GM12891 (cell line): ENCODE measurements at regions not wholly inside any gene's neighbourhood (a gene's known extent, or its start where the extent isn't known, plus 50 kb on each side); places are given as distances from the start of the nearest gene placed in this dataset.

Experiments
- DNase-seq: peaks from one replicate; pipeline ENCODE4 v3.0.0; 2011; ENCODE audit warnings: low spot score; ENCODE audit not compliant: insufficient read length
- FAIRE-seq: peaks from 2 replicates; lab custom pipeline; 2011; peaks lifted over from hg19 to GRCh38; lab: Jason Lieb, UNC
- PAX5 ChIP-seq: IDR thresholded peaks from 2 replicates; pipeline ENCODE4 v1.6.1; 2011; ENCODE audit warnings: low read length, moderate library complexity, mild to moderate bottlenecking; ENCODE audit not compliant: insufficient read depth, severe bottlenecking
- POLR2A ChIP-seq: IDR thresholded peaks from 2 replicates; pipeline ENCODE4 v1.6.1; 2011; ENCODE audit warnings: low read depth, low read length, control low read depth
- POLR2AphosphoS5 ChIP-seq: IDR thresholded peaks from 2 replicates; pipeline ENCODE4 v1.6.1; 2011; ENCODE audit warnings: low read depth, low read length, control low read depth
- POU2F2 ChIP-seq: IDR thresholded peaks from 2 replicates; pipeline ENCODE4 v1.6.1; 2011; ENCODE audit warnings: low read depth, mild to moderate bottlenecking, control low read depth, low read length, moderate library complexity
- SPI1 ChIP-seq: IDR thresholded peaks from 2 replicates; pipeline ENCODE4 v1.6.1; 2011; ENCODE audit warnings: low read depth, low read length, control low read depth
- TAF1 ChIP-seq: IDR thresholded peaks from 2 replicates; pipeline ENCODE4 v1.6.1; 2011; ENCODE audit warnings: low read depth, low read length, control low read depth

- DNase-seq (no peak), FAIRE-seq (peak; percentile 97)
- TF ChIP-seq SPI1, result peak; percentile 96
- TF ChIP-seq POU2F2, result peak; percentile 49; the same call in 1 of the 2 replicates
- TF ChIP-seq POLR2A, result no peak
- peak; percentile 22; the same call in 1 of the 2 replicates for TF ChIP-seq POLR2AphosphoS5
Observed at GRCh38 chrX:109270580-109271484, 211.1 kb downstream of the GUCY2F start.

GRCh38 chrX:109268340-109268739 lies 213.5 kb downstream of the GUCY2F start:
- no peak for TF ChIP-seq TAF1
- TF ChIP-seq POLR2A, result no peak
- no peak for TF ChIP-seq SPI1
- TF ChIP-seq POU2F2, result no peak
- TF ChIP-seq PAX5, result no peak
- TF ChIP-seq POLR2AphosphoS5, result no peak
- DNase-seq, result no peak
- no peak for FAIRE-seq

GRCh38 chrX:109266034-109266433 lies 215.9 kb downstream of the GUCY2F start:
- FAIRE-seq, result no peak
- no peak for TF ChIP-seq POU2F2
- no peak for TF ChIP-seq TAF1
- no peak for TF ChIP-seq SPI1

GRCh38 chrX:109264878-109265277 lies 217.0 kb downstream of the GUCY2F start:
- DNase-seq (no peak), FAIRE-seq (no peak)
- no peak for TF ChIP-seq TAF1
- no peak for TF ChIP-seq PAX5
- TF ChIP-seq SPI1, result no peak
- TF ChIP-seq POU2F2, result no peak
- no peak for TF ChIP-seq POLR2AphosphoS5
- TF ChIP-seq POLR2A, result no peak

More at GRCh38 chrX:109266034-109266433, 215.9 kb downstream of the GUCY2F start:
- no peak for DNase-seq

- no peak for TF ChIP-seq POLR2AphosphoS5
- TF ChIP-seq POU2F2, result no peak
- TF ChIP-seq POLR2A, result no peak
- no peak for TF ChIP-seq PAX5
- TF ChIP-seq SPI1, result no peak
- TF ChIP-seq TAF1, result no peak
- DNase-seq, result no peak
- no peak for FAIRE-seq
Observed at GRCh38 chrX:109261279-109261678, 220.6 kb downstream of the GUCY2F start.

- no peak for FAIRE-seq
- TF ChIP-seq SPI1, result no peak
- TF ChIP-seq PAX5, result no peak
- TF ChIP-seq POU2F2, result no peak
- TF ChIP-seq POLR2AphosphoS5, result no peak
- no peak for TF ChIP-seq TAF1
- TF ChIP-seq POLR2A, result no peak
- DNase-seq, result no peak
Observed at GRCh38 chrX:109252789-109253188, 229.1 kb downstream of the GUCY2F start.

GRCh38 chrX:109218761-109219160 lies 263.1 kb downstream of the GUCY2F start:
- DNase-seq (no peak), FAIRE-seq (no peak)
- no peak for TF ChIP-seq POU2F2
- no peak for TF ChIP-seq POLR2A
- TF ChIP-seq POLR2AphosphoS5, result no peak
- TF ChIP-seq SPI1, result no peak
- no peak for TF ChIP-seq PAX5
- TF ChIP-seq TAF1, result no peak

GRCh38 chrX:109199726-109200125 lies 282.2 kb downstream of the GUCY2F start:
- FAIRE-seq (no peak), DNase-seq (no peak)
- no peak for TF ChIP-seq SPI1
- no peak for TF ChIP-seq POU2F2
- no peak for TF ChIP-seq POLR2AphosphoS5
- TF ChIP-seq POLR2A, result no peak
- TF ChIP-seq PAX5, result no peak
- no peak for TF ChIP-seq TAF1

GRCh38 chrX:109190542-109190941 lies 291.3 kb downstream of the GUCY2F start:
- DNase-seq (no peak), FAIRE-seq (peak; percentile 13)
- TF ChIP-seq POLR2A, result no peak
- TF ChIP-seq POLR2AphosphoS5, result no peak
- TF ChIP-seq PAX5, result no peak
- TF ChIP-seq SPI1, result no peak
- no peak for TF ChIP-seq TAF1
- no peak for TF ChIP-seq POU2F2
